GM18502 (cell line): ENCODE measurements at regions not wholly inside any gene's neighbourhood (a gene's known extent, or its start where the extent isn't known, plus 50 kb on each side); places are given as distances from the start of the nearest gene placed in this dataset.

ENCODE experiments used
- ATAC-seq: cut with Tn5 transposase; IDR thresholded peaks from one replicate; pipeline ENCODE4 v1.9.1; 2021; ENCODE audit warnings: mild to moderate bottlenecking; ENCODE audit not compliant: unreplicated experiment, poor library complexity

DNA sequence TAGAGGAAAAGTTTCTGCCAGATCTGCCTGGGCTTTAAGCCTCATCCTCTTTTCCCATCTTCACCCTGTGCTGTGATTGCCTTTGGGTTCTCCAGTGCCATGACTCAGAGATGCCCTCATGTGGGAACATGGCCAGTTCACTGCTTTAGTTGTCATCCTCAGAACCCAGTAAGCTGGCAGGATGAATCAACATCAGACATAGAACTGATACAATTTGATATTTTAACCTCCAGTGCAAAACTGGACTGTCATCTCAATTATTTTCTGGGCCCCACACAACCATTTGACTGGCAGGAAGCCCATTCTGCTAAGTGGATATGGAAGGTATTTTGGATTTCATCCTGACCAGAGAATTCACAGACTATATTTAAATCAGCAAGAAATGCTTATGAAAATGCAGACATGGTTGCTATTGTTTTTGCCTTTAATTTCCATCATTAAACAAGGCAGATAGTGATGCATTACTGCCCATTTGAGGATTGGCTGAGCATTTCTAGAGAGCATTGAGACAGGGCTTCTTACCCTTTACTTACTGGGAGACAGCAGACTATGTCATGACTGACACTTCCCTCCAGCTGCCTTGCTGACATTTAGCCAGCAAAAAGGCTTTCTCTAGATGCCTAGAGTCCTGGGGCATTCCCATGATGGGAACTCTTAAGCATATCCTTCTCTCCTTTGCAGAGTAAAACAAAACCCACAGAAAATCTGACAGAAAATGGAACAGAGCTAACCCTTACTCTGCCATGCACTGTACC is 327.1 kb upstream of the MTNR1B start:
- no peak for ATAC-seq

DNA sequence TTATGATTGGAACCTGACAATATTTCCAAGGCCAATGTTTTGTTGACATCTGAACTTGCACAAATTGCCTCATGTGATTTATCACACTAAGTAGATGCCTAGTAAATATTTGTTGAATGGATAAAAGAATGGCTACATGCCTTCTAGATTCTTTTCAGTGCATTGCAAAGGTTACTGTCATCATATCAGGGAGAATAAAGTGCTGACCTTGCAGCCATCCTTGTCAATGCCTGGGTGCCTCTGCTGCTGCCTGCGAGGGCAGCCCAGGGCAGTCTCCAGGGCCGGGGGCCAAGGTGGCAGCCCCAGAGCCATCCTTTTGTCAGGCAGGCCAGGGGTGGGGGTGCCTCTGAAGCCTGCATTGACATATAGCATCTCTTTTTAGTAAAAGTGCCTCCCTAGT is 325.6 kb upstream of the MTNR1B start:
- ATAC-seq, result no peak

DNA sequence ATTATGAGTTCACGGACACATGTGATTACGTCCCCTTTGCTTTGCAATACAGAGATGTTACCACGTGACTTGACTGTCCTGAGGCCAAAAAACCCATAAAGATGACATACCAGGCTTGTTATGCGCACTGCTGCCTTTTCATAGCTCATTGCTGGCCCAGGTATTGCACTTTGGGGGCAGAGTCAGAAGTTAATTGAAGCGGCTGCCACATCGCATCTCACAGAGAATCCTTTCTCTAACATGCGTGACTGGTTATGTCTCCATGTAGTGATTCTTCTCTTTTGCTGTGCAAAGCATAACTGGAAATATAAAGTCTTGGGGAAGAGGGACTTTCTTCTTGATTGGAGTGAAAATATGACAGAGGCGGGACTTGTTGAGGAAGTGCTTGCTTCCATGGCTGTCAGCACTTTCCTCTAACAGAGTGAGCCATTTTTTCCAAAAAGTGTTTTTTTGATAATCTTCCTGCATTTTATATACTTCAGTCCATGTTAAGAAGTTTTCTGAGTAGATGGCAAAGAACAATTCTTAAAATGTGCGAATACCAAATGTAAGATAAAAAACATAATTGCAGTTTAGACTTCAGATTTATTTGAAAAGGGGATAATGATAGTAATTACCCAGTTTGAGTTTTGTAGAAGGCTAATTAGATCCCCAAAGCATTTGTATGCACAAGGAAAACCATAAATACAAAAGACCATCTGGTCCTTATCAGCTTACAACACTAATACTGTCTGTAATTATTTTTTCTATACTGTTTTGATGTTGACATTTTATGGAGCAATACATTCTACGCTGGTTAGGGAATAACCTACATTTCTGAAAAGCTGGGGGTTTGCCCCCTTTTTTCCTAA is 324.6 kb upstream of the MTNR1B start:
- ATAC-seq, result no peak

DNA sequence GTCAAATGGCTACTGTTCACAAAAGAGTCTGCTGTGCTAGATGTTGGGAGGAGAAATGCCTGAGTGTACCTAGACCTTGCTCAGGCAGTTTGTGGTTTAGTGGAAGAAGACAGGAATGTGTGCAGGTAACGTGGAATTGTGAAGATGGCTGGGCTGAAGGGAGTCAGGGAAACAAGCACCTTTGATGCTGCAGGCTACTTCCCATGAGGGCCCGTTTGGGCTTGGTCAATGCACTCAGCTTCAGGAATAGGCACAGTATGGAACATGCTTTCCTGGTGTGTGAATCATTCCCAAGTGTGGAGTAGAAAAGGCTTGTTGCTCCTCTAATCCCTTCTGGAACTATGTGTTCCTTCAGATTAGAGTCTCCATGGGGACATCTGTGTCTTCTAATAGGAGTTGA is 318.3 kb upstream of the MTNR1B start:
- no peak for ATAC-seq

DNA sequence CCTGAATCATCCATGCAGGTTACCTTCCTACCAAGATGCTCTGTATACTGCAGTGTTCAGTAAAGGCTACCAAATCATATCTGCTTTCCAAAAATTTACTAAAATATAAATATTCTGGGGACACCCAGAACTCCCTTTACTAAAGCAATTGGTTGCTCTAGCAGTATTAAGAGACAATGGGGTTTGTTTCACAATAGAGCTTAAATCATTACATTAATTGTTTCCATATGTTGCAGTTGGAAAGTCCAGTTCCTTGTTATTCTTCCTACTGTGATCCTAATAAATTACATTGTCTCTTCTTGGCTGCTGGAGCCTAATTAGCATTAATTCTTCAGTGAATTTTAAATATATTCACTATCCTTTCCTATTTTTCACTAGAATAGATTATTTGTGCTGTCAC is 316.0 kb upstream of the MTNR1B start:
- no peak for ATAC-seq

DNA sequence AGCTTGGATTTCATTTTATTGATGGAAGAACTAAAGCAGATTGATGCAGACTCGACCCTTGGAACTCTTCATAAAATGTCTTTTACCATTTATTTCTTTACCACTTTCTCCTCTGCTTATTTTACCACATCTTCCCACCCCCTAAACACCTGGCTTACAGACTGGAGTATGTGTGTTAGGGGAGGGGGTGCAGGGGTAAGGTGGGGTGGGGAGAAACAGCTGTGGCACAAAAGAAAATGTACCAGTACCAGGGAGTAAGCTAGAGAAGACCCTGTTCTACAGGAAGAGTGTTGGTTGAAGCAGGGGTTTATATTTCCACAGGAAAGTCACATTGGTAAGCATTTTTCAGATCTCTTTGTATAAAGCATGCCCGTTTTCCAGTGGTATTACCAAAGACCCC is 312.7 kb upstream of the MTNR1B start:
- ATAC-seq, result no peak

DNA sequence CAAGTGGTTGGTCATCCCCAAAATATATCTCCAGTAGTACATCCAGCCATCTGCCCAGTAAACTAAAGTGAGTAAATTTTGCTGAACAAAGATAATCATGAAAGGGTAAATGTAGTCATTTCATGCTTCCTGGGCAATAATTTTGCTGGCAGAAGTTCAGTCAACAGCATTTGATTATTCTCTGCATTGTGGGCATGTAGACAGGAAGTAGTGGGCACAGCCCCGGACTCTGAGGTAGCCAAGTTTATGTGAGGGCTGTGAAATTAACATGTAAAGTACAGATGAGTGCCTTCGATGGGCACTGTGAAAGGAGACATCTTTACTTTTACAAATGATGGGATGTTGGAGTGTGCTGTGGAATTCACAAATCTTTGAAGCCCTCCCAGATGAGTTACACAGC is 312.2 kb upstream of the MTNR1B start:
- ATAC-seq, result no peak

DNA sequence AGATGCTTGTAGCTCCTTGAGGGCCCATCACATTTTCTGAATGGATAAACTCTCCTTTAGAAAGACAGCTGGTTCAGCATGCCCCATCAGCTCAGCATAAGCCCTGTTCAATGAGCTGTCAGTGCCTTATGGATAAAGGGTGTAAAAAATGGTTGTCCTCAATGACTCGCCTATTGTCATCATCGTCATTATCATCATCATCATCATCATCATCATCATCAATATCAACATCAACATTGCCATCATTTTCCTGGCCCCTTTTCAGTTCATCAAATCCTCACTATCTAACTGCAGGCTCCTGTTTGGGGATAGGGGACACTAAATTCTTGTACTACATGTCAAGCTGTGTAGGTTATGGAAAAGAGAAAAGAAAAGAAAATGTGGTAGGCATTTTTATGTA is 310.7 kb upstream of the MTNR1B start:
- no peak for ATAC-seq

DNA sequence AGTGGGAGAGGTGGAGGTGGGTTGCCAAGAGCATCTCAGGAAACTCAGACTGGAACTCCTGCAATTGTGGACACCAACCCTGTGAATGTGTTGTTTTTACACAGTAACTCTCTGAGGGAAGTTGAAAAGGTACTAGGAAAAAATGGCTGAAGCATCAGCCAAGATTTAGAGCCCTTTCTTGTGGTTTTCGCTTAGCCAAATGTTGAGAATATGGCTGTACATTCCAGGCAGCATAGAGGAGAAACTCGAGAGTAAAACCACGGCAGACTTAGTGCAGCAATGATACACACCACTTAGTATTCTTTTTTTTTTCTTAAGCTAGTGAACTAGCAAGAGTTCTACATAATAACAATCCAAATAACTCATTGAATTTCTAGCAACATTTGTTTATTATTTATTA is 309.7 kb upstream of the MTNR1B start:
- no peak for ATAC-seq

DNA sequence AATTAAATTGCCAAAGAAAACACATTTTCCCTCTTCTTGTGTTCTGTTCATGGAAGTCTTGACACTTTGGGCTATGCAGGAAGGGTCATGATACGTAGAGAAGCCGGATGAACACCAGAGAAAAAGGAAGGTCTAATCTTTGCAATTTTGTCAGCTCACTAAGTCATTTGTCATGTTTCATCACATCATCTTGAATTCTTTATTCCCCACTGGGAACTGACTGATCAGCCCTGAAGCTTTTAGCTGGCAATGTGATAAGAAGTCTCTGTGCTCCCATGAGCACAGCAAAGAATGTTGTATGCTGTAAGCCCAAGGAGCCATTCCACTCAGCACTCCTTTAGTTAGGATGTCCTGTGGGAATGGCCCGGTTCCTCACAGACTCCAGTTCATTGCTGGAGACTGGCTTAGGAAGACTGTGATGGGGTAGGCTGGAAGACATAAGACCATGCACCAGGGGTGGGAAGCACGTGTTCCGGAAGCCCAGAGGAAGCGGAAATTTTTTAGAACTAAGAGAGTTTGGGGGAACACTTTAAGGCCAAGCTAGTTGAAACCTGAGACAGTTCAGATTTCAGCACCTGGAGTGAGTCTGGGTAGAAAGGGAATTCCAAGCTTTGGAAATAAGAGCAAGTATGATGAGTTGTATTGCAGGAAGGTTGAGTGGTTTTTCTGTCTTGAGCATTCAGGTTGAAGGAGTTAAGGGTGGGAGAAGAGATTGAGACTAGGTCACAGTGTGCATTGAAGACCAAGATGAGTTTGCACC is 306.7 kb upstream of the MTNR1B start:
- ATAC-seq, result no peak

DNA sequence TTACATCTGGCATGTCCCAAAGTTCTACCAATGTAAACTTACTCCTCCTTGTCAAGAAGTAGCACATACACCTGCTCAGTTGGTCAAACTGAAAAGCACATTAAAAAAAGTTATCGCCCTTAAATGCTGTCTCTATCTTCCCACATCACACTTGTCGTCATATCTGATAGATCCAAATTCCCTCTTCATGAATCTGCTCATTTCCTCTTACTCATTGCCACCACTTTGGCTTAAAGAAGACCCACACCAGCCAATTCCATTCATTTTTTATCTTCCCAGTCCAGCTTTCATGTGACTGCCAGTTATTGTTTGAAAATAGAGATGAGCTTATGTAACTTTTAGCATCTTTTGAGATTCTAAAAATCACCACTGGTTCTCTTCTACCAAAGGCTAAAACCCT is 305.9 kb upstream of the MTNR1B start:
- ATAC-seq, result no peak

DNA sequence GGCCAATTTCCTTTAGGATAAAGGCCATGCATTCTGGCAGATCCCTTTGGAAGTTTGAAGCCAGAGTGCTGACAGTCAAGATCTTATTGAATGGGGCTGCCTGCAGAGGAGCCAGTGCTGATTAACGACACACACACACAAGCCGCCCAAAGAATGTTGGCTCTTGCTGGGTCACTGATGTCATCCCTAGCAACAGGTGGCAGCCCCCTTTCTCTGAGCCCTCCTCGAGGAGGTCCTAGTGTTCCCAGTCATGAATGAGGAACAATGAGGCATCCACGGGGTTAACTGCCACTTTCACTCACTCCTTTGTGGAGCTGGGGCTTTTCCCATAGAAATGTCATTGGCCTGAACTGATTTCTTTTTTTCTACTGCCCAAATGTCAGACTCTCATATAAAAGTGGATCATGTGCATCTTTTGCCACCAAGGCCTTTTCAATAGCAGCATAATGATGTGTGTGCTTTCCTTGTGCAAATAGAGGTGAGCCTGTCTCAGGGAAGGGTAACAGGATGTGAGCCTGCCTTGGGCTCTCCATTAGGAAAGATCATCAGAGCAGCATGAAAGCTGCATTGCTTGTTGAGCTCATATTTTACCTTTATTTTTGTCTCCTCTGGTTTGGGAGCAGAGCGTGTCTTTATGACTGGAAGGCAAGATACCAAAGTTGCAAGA is 301.8 kb upstream of the MTNR1B start:
- no peak for ATAC-seq

DNA sequence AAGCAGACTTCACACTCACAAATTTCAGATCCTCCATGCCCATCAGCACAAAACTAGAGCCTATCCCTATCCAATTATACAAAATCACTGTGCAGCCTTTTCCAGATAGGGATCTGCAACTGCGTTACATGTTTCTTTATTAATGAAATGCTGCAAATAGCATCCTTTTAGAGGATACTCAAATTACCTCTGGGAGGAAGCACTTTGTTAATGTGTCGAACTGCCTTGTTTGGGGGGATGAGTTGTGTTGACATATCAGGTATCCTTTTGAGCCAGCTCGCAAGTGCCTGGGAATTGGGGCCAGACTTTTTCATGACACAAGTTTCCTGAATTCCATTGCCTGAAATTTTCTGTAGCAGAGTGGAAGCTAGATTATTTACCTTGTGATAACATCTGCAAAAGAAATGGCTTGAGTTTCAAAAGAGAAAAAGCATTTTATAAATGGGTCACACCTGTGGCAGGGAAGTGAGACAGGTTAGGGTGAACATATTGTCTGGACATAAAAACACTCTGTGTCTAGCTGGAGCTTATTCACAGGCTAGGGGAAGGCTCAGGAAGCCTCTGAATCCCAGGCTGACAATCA is 299.1 kb upstream of the MTNR1B start:
- ATAC-seq, result no peak

DNA sequence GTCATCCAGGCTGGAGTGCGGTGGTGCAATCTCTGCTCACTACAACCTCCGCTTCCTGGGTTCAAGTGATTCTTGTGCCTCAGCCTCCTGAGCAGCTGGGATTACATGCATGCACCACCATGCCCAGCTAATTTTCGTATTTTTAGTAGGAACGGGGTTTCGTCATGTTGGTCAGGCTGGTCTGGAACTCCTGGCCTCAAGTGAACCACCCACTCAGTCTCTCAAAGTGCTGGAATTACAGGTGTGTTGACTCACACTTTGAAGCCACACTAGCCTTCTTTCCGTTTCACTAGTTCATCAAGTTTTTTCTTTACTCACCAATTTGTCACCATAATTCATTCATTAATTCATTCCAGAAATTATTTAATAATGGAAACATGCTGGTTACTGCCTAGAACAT is 298.4 kb upstream of the MTNR1B start:
- no peak for ATAC-seq

DNA sequence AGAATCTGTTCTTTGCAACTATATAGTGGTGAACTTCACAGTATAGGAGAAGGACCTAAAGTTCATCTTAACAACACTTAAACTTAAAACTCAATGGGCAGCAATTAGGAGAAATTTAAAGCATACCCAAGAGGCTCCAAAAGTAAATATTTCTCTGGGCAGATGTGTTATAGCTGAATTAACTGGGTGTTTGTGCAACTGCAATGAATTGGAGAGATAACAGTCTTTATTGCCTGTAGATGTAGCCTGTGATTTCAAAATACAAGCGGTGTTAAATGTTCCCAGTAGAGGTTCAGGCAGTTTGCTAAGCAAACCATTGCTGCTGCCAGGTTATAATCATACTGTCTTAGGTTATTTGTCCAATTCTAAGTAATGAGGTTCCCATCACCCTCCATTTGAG is 294.1 kb upstream of the MTNR1B start:
- ATAC-seq, result no peak

DNA sequence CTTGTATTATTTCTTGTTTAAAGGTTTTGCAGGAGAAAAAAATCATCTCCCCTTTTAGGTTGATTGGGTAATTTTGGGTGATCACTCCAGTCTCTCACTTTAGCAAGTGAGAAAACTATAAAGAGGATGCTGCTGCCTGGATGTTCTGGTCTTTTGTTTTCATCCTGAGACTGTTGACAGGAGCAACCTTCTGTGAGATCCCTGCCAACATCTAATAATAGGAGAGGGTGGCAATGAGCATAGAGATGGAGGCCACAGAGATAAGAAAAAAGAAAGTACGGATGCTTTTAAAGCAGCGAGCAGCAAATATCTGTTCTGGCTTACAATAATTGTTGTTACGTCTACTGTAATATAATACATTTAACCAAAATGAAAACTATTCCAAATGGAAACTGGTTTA is 293.6 kb upstream of the MTNR1B start:
- no peak for ATAC-seq

DNA sequence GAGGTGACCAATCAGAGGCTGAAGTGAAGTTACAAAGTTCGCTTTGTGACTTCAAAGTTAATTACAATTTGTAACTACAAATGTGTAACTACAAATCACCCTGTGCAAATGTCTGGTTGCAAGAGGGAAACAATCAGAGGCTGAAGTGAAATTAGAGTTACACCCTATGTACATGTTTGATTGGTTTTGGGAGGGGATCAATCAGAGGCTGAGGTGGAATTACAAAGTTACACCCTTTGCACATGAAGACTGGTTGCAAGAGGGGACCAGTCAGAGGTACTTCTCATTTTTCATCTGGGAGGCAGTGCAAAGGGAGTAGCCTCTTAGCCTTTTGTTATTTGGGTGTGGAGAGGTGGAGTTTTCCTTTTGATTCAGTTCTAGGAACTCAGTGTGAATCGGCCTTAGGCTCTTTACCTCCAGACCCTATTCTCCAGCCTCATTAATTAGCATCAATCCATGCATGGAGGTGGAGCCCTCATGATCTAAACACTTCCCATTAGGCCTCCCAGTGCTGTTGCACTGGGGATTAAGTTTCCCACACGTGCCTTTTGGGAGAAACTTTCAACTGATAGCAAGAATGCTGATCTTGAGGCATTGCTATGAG is 291.3 kb upstream of the MTNR1B start:
- no peak for ATAC-seq

DNA sequence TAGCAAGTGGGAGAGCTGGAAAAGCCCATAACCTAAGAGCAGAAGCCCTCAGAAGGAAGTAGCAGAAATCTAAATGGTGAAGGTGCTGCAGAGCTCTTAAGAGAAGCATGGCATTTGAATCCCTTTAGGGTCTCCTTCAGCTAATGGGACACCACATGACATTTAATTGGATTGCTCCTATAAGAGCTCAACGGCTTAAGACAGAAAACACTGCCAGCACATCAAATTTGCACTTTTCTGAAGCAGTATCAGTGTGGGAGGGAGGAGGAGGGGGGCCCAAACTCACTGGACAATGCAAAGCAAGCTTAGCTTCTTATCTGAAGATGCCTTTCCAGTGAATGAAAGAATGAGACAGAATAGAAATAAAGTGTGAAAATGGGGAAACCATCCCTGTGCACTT is 287.9 kb upstream of the MTNR1B start:
- no peak for ATAC-seq

DNA sequence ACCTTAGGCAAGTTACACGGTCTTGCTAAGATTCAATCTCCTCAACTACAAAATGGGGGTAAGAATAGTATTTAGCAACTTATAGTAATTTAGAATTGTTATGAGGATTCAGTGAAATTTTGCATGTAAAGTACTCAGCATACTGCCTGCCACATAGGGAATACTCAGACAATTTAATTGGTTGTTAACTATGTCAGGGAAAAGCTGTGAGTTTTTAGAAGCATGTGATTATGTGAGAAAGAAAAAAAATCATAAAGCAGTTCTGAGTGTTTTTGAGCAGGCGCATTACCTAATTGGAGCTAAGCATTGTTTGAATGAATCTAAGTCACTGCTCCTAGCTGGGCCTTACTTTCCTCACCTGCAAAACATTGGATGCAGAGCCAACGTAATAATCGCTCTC is 287.3 kb upstream of the MTNR1B start:
- no peak for ATAC-seq

DNA sequence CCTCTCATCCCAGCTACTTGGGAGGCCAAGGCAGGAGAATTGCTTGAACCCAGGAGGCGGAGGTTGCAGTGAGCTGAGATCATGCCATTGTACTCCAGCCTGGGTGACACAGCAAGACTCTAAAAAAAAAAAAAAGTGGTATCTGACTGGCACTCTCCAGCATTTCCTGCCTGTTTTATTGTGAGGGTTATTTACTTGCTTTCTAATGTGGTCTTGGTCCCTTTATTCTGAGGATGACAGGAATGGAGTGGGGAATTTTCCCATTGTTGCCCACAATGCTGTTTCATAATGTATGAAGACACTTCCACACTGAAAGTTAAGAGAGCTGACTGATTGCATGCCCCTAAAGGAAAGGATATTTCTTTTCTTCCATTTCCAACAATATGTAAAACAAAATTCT is 286.5 kb upstream of the MTNR1B start:
- ATAC-seq, result no peak
